Endothelial cell (in vitro differentiated cells): ENCODE measurements at regions not wholly inside any gene's neighbourhood (a gene's known extent, or its start where the extent isn't known, plus 50 kb on each side); places are given as distances from the start of the nearest gene placed in this dataset.

ENCODE experiments used
- DNase-seq: peaks from one replicate; pipeline ENCODE4 v3.0.0; 2021; ENCODE audit warnings: low spot score
- H3K27ac Mint-ChIP-seq: one replicate; pipeline ENCODE4 v1.8.0; 2021; ENCODE audit warnings: mixed read lengths, inconsistent platforms; ENCODE audit not compliant: unreplicated experiment
- H3K27me3 Mint-ChIP-seq: one replicate; pipeline ENCODE4 v1.8.0; 2021; ENCODE audit warnings: mild to moderate bottlenecking, moderate library complexity, mixed read lengths, inconsistent platforms; ENCODE audit not compliant: unreplicated experiment
- H3K36me3 Mint-ChIP-seq: one replicate; pipeline ENCODE4 v1.8.0; 2021; ENCODE audit warnings: mild to moderate bottlenecking, low read depth, mixed read lengths, inconsistent platforms; ENCODE audit not compliant: unreplicated experiment
- H3K4me1 Mint-ChIP-seq: one replicate; pipeline ENCODE4 v1.8.0; 2021; ENCODE audit warnings: mild to moderate bottlenecking, mixed read lengths, inconsistent platforms; ENCODE audit not compliant: unreplicated experiment
- H3K4me3 Mint-ChIP-seq: one replicate; pipeline ENCODE4 v1.8.0; 2021; ENCODE audit warnings: mild to moderate bottlenecking, mixed read lengths, inconsistent platforms; ENCODE audit not compliant: unreplicated experiment
- H3K9me3 Mint-ChIP-seq: one replicate; pipeline ENCODE4 v1.8.0; 2021; ENCODE audit warnings: mixed read lengths, inconsistent platforms; ENCODE audit not compliant: unreplicated experiment
- TF ChIP-seq, protein P1 (sequence below): fragments of 200-600 bp; sonication (generic); IDR thresholded peaks from one replicate; pipeline ENCODE4 v1.5.0; 2021; ENCODE audit warnings: antibody characterized with exemption; ENCODE audit not compliant: unreplicated experiment

DNA sequence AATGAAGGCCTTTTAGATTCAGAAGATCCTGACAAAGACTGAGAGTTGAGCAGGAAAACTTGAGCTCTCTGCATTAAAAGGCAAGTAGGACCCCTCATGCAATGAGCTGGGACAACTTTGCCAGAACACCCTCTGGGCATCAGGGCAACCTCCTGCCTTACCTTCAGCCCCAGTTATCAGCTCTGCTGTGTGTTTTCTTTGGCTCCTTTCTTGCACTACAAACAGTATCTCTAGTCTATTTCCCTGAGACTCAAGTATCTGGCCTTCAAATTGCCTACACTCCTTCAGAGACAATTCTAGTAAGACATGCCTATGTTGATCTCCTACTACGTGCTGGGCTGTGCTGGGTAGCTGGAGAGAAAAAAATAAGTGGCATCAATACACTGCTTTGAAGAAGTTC is 192.2 kb downstream of the MID1IP1 start:
- Mint-ChIP-seq H3K36me3 (no peaks in the 10 kb centered on the region), H3K27ac (no peak overlapping the region), H3K4me1 (no peaks in the 10 kb centered on the region), H3K27me3 (peaks cover 1% of the 10 kb centered on the region), H3K9me3 (no peaks in the 10 kb centered on the region), H3K4me3 (no peak overlapping the region)
- TF ChIP-seq, protein P1, sequence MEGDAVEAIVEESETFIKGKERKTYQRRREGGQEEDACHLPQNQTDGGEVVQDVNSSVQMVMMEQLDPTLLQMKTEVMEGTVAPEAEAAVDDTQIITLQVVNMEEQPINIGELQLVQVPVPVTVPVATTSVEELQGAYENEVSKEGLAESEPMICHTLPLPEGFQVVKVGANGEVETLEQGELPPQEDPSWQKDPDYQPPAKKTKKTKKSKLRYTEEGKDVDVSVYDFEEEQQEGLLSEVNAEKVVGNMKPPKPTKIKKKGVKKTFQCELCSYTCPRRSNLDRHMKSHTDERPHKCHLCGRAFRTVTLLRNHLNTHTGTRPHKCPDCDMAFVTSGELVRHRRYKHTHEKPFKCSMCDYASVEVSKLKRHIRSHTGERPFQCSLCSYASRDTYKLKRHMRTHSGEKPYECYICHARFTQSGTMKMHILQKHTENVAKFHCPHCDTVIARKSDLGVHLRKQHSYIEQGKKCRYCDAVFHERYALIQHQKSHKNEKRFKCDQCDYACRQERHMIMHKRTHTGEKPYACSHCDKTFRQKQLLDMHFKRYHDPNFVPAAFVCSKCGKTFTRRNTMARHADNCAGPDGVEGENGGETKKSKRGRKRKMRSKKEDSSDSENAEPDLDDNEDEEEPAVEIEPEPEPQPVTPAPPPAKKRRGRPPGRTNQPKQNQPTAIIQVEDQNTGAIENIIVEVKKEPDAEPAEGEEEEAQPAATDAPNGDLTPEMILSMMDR = no peak
- no peak for DNase-seq

DNA sequence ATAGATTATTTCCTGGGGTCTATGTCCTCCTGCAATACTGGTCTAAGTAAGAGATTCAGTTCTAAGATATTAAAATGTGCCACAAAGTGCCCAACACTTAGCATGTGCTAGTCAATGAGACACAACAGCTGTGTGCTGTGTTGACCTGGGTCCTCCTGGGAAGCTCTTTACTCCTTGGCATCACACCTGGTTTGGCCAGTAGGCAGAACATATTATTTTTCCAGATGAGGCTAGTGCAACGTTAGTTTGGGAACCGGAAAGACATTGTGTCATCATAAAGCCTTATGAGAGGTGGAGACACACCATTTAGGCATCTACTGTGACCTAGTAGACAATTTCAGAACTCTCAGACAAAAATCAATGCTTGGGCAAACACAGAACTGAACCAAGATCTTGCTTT is 197.8 kb downstream of the MID1IP1 start:
- no peak overlapping the region for H3K4me3 Mint-ChIP-seq
- H3K9me3 Mint-ChIP-seq = no peaks in the 10 kb centered on the region
- H3K4me1 Mint-ChIP-seq = no peaks in the 10 kb centered on the region
- H3K27ac Mint-ChIP-seq = no peak overlapping the region
- H3K36me3 Mint-ChIP-seq = no peaks in the 10 kb centered on the region
- peaks cover 3% of the 10 kb centered on the region for H3K27me3 Mint-ChIP-seq
- no peak for DNase-seq
- TF ChIP-seq, protein P1 = no peak

DNA sequence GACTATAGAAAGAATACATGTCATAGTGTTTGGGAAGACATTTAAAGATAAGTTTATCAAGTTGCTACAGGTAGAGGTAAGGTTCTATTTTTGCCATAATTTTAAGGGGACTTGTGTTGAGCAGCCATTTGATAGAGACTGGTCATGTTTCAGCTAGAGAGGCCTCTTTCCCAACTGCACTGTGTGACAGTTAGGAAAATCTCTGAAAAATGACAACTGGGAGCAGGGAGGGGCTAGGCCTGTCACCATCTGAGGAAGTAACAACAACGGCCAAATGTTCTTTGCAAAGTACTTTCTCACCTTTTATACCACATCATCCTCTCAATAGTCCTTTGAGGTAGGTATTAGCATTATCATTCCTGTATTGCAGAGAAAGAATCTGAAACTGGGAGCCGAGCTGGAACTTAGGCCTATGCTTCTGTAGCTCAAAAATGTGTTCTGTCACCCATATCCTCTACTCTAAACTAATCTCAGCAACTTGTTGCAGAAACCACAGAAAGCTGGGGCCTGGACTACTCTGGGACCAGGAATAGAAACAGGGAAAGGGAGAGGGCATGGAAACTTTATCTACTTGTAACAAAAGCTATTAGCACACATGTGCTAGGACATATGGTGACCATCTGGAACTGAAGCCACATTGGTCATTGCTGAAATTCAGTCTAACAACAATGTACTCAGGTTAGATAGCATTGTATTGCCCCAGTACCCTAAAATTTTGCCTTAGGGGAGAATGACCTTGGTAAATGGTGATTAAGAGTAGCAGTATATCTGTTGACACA is 198.9 kb downstream of the MID1IP1 start:
- no peak for DNase-seq
- peaks cover 3% of the 10 kb centered on the region for H3K27me3 Mint-ChIP-seq
- no peaks in the 10 kb centered on the region for H3K9me3 Mint-ChIP-seq
- no peak overlapping the region for H3K27ac Mint-ChIP-seq
- TF ChIP-seq, protein P1 = no peak
- no peaks in the 10 kb centered on the region for H3K36me3 Mint-ChIP-seq
- H3K4me1 Mint-ChIP-seq = no peaks in the 10 kb centered on the region
- no peak overlapping the region for H3K4me3 Mint-ChIP-seq

DNA sequence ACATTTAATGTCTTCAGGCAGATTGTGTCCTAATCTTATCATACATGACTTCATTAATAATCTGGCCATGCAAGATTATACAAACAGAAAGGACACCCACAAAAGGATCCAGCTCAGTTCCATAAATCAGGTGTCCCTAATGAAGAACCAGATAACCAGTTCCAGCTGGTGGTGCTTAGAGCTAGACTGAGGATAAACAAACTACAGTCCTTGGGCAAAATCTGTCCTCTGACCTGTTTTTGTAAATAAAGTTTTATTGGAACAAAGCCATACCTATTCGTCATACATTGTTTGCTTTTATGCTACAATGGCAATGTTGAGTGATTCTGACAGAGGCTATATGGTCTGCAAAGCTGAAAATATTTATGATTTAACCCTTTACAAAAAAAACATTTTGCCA is 199.5 kb downstream of the MID1IP1 start:
- no peak overlapping the region for H3K27ac Mint-ChIP-seq
- no peak for DNase-seq
- H3K4me3 Mint-ChIP-seq = no peak overlapping the region
- no peaks in the 10 kb centered on the region for H3K4me1 Mint-ChIP-seq
- H3K9me3 Mint-ChIP-seq = no peaks in the 10 kb centered on the region
- peaks cover 3% of the 10 kb centered on the region for H3K27me3 Mint-ChIP-seq
- TF ChIP-seq, protein P1 = no peak
- no peaks in the 10 kb centered on the region for H3K36me3 Mint-ChIP-seq

DNA sequence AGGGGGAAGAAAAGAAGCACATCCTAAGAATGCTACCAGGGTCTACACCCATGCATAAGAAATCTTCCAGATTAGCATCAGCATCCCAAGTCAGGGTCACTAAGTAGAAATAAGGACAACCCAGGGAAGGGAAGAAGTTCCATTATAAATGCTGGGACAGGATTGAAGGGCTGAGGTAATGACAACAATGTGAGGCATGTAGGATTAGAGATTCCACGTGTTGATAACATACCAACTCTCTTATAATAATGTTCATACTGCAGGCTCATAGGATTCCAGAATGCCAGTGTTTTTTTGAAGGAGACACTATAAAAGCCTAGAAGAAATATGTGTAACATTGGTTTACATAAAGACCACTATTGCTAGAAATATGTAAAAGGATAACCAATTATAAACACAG is 201.2 kb downstream of the MID1IP1 start:
- H3K27ac Mint-ChIP-seq = no peak overlapping the region
- peaks cover 3% of the 10 kb centered on the region for H3K27me3 Mint-ChIP-seq
- TF ChIP-seq, protein P1 = no peak
- no peaks in the 10 kb centered on the region for H3K36me3 Mint-ChIP-seq
- H3K4me3 Mint-ChIP-seq = no peak overlapping the region
- no peak for DNase-seq
- no peaks in the 10 kb centered on the region for H3K9me3 Mint-ChIP-seq
- H3K4me1 Mint-ChIP-seq = no peaks in the 10 kb centered on the region
